AG04450 (cell line): ENCODE measurements at regions not wholly inside any gene's neighbourhood (a gene's known extent, or its start where the extent isn't known, plus 50 kb on each side); places are given as distances from the start of the nearest gene placed in this dataset.

Source experiments
- CTCF ChIA-PET: fragments of 300-600, 350-600 bp; formaldehyde crosslinking; extraction: SDS; loops from one replicate; lab custom pipeline; 2022; ENCODE audit warnings: antibody characterized with exemption, inconsistent platforms; lab: Charles Lee
- POLR2A ChIA-PET: fragments of 350-600 bp; formaldehyde crosslinking; extraction: SDS; loops from one replicate; lab custom pipeline; 2021; ENCODE audit warnings: antibody characterized with exemption, inconsistent platforms; lab: Yijun Ruan, JAX
- DNase-seq: peaks from one replicate; pipeline ENCODE4 v3.0.0-alpha.2; 2011; ENCODE audit warnings: low read depth, low spot score
- H3K27ac ChIP-seq: one replicate; pipeline ENCODE4 v1.5.1; 2012; ENCODE audit warnings: low read depth, low read length, control low read depth
- H3K27me3 ChIP-seq: one replicate; pipeline ENCODE4 v1.6.0; 2012; ENCODE audit warnings: low read length; ENCODE audit not compliant: control insufficient read depth, insufficient read depth
- H3K4me3 ChIP-seq: 2 replicates; pipeline ENCODE4 v1.5.1; 2011; ENCODE audit warnings: mild to moderate bottlenecking, low read depth, low read length, control low read depth
- H3K9me3 ChIP-seq: 2 replicates; pipeline ENCODE4 v1.5.1; 2012; ENCODE audit warnings: low read length; ENCODE audit not compliant: control insufficient read depth, insufficient read depth
- CTCF ChIP-seq: IDR thresholded peaks from 2 replicates; pipeline ENCODE4 v1.5.1; 2011; ENCODE audit warnings: low read depth, low read length, control low read depth, inconsistent platforms

GRCh38 chr21:39109163-39109530 is 74.1 kb downstream of the PSMG1 start:
- peaks cover 7% of the 10 kb centered on the region; the same call in 1 of the 2 replicates for H3K9me3 ChIP-seq
- H3K27me3 ChIP-seq, result no peaks in the 10 kb centered on the region
- no peak for DNase-seq
- TF ChIP-seq CTCF, result no peak
- ChIA-PET POLR2A (no interaction called here), CTCF (interaction anchor here (1.4 kb wide), 1 partner anchor 17 kb away, joined by 3 read pairs; no protein-coding TSS in a partner anchor)
- no peak overlapping the region for H3K27ac ChIP-seq
- H3K4me3 ChIP-seq, result no peak overlapping the region

- CTCF ChIA-PET, result interaction anchor here (1.4 kb wide), 1 partner anchor 18 kb away, joined by 3 read pairs; no protein-coding TSS in a partner anchor
Measured at GRCh38 chr21:39108291-39109162, 74.7 kb downstream of the PSMG1 start.

GRCh38 chr21:39107739-39108138 is 75.5 kb downstream of the PSMG1 start:
- Histone ChIP-seq H3K27ac (no peak overlapping the region), H3K9me3 (peaks cover 7% of the 10 kb centered on the region; the same call in 1 of the 2 replicates), H3K27me3 (no peaks in the 10 kb centered on the region), H3K4me3 (no peak overlapping the region)
- DNase-seq, result no peak
- CTCF ChIA-PET, result no interaction called here
- POLR2A ChIA-PET, result no interaction called here
- no peak for TF ChIP-seq CTCF

More at GRCh38 chr21:39108291-39109162, 74.7 kb downstream of the PSMG1 start:
- Histone ChIP-seq H3K27ac (no peak overlapping the region), H3K9me3 (peaks cover 7% of the 10 kb centered on the region; the same call in 1 of the 2 replicates), H3K4me3 (no peak overlapping the region), H3K27me3 (no peaks in the 10 kb centered on the region)
- no peak for DNase-seq
- TF ChIP-seq CTCF, result no peak
- POLR2A ChIA-PET, result no interaction called here

GRCh38 chr21:39106881-39107462 is 76.3 kb downstream of the PSMG1 start:
- CTCF ChIA-PET, result no interaction called here

More at GRCh38 chr21:39106881-39107462, 76.3 kb downstream of the PSMG1 start:
- no peak for DNase-seq
- Histone ChIP-seq H3K4me3 (no peak overlapping the region), H3K9me3 (peaks cover 7% of the 10 kb centered on the region; the same call in 1 of the 2 replicates), H3K27ac (no peak overlapping the region), H3K27me3 (no peaks in the 10 kb centered on the region)
- POLR2A ChIA-PET, result no interaction called here
- TF ChIP-seq CTCF, result no peak
